ENCODE measurements at regions not wholly inside any gene's neighbourhood (a gene's known extent, or its start where the extent isn't known, plus 50 kb on each side); places are given as distances from the start of the nearest gene placed in this dataset.

- TF ChIP-seq CTCF (conservative IDR thresholded peaks at IDR 0.05; ENCODE audit: low read depth, low read length) (no peak), EZH2phosphoT487 (IDR thresholded peaks at IDR 0.05; ENCODE audit: borderline replicate concordance, low read length) (no peak)
Measured at GRCh38 chr6:18055098-18055497, 67.4 kb downstream of the NHLRC1 start.
